BLaER1 treated with 17β-estradiol and CSF1 and Interleukin-3, amounts not matched to agents 10 nM and 100 nM (cell line): ENCODE measurements at regions not wholly inside any gene's neighbourhood (a gene's known extent, or its start where the extent isn't known, plus 50 kb on each side); places are given as distances from the start of the nearest gene placed in this dataset.

Experiments
- H3K27ac ChIP-seq, 11 experiments: shearing (Covaris generic); formaldehyde crosslinking; 2 replicates each; pipeline ENCODE4 v1.8.1; 2022
- H3K27me3 ChIP-seq, 11 experiments: shearing (Covaris generic); formaldehyde crosslinking; 2 replicates each; pipeline ENCODE4 v1.8.1; 2022
- H3K36me3 ChIP-seq, 11 experiments: shearing (Covaris generic); formaldehyde crosslinking; 2 replicates each; pipeline ENCODE4 v1.8.1; 2022
- H3K4me1 ChIP-seq, 10 experiments: shearing (Covaris generic); formaldehyde crosslinking; 2 replicates each; pipeline ENCODE4 v1.8.1; 2022
- H3K4me2 ChIP-seq, 11 experiments: shearing (Covaris generic); formaldehyde crosslinking; 2 replicates each; pipeline ENCODE4 v1.8.1; 2022
- H3K4me3 ChIP-seq, 10 experiments: shearing (Covaris generic); formaldehyde crosslinking; 2 replicates each; pipeline ENCODE4 v1.8.1; 2022
- H3K9ac ChIP-seq, 11 experiments: shearing (Covaris generic); formaldehyde crosslinking; 2 replicates each; pipeline ENCODE4 v1.8.1; 2022
- H3K9me3 ChIP-seq, 11 experiments: shearing (Covaris generic); formaldehyde crosslinking; replicated peaks in 1 of 11; 2 replicates each; pipeline ENCODE4 v1.8.1; 2022
- H4K20me1 ChIP-seq, 11 experiments: shearing (Covaris generic); formaldehyde crosslinking; 2 replicates each; pipeline ENCODE4 v1.8.1; 2022
- Cebpa-rat ChIP-seq, 11 experiments: shearing (Covaris generic); IDR thresholded peaks; 2 replicates each; pipeline ENCODE4 v1.8.1; 2022

DNA sequence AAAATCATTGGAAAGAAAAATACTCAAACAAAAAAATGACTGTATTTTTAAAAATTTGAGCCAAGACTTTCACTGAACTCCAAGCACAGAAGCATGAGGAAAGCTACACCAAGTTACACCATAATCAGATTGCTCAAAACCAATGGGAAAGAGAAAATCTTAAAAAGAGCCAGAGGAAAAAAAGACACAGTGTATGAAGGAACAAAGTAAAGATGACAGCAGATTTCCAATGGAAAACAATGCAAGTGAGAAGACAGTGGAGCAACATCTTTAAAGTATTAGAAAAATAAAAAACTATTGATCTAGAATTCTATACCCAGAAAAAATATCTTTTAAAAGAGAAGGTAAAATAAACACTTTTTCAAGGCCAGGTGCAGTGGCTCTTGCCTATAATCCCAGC lies 147.8 kb upstream of the ZBTB40 start:
- no peak overlapping the region for H3K4me3 ChIP-seq
- H3K9ac ChIP-seq, result no peak overlapping the region
- H3K36me3 ChIP-seq, result no peaks in the 10 kb centered on the region
- H3K27ac ChIP-seq, result no peak overlapping the region
- H4K20me1 ChIP-seq, result no peaks in the 10 kb centered on the region
- TF ChIP-seq Cebpa-rat (IDR thresholded peaks at IDR 0.05), result no peak
- no peaks in the 10 kb centered on the region for H3K27me3 ChIP-seq
- H3K4me1 ChIP-seq, result no peaks in the 10 kb centered on the region
- no peak overlapping the region for H3K4me2 ChIP-seq
- H3K9me3 ChIP-seq, result peaks cover 12 to 21% (median 13%) of the 10 kb centered on the region in 11 experiments; a peak in 19 of 22 replicates

- no peaks in the 10 kb centered on the region for H3K27me3 ChIP-seq
- peaks cover 0 to 5% (median 0%) of the 10 kb centered on the region in 11 experiments; a peak in 2 of 22 replicates for H3K9me3 ChIP-seq
- no peak overlapping the region for H3K4me2 ChIP-seq
- no peaks in the 10 kb centered on the region for H4K20me1 ChIP-seq
- no peak overlapping the region for H3K27ac ChIP-seq
- H3K36me3 ChIP-seq, result no peaks in the 10 kb centered on the region
- no peaks in the 10 kb centered on the region for H3K4me1 ChIP-seq
- H3K4me3 ChIP-seq, result no peak overlapping the region
- H3K9ac ChIP-seq, result no peak overlapping the region
- no peak for TF ChIP-seq Cebpa-rat (IDR thresholded peaks at IDR 0.05)
Measured at GRCh38 chr1:22309572-22309971, 142.1 kb upstream of the ZBTB40 start.

DNA sequence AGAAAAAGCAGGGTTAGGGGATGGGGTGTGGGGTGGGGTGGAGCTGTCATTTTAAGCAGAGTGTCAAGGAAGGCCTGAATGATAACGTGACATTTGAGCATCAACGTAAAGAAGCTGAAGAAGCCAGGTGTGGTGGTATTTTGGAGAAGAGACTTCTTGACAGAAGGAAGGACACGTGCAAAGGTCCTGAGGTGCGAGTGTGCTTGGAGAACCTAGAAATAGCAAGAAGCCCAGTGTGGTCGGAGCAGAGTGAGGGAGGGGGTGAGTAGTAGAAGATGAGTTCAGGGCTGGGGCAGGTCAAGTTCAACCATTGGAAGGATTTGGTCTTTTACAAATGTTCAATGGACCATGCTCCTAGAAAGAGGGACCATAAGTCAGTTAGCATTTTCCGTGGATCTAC lies 140.2 kb upstream of the ZBTB40 start:
- Histone ChIP-seq H3K4me3 (no peak overlapping the region), H3K4me2 (no peak overlapping the region), H3K27ac (no peak overlapping the region), H3K27me3 (no peaks in the 10 kb centered on the region), H3K9ac (no peak overlapping the region), H3K36me3 (no peaks in the 10 kb centered on the region), H3K9me3 (peaks cover 0 to 5% (median 0%) of the 10 kb centered on the region in 11 experiments; a peak in 2 of 22 replicates), H4K20me1 (no peaks in the 10 kb centered on the region), H3K4me1 (peaks cover 0 to 12% (median 10%) of the 10 kb centered on the region in 10 experiments; a peak in 14 of 20 replicates)
- no peak for TF ChIP-seq Cebpa-rat (IDR thresholded peaks at IDR 0.05)

- no peak overlapping the region for H3K4me3 ChIP-seq
- H3K36me3 ChIP-seq, result no peaks in the 10 kb centered on the region
- H4K20me1 ChIP-seq, result no peaks in the 10 kb centered on the region
- no peak overlapping the region for H3K4me2 ChIP-seq
- TF ChIP-seq Cebpa-rat (IDR thresholded peaks at IDR 0.05), result no peak
- no peak overlapping the region for H3K9ac ChIP-seq
- H3K27me3 ChIP-seq, result no peaks in the 10 kb centered on the region
- no peak overlapping the region for H3K27ac ChIP-seq
- H3K4me1 ChIP-seq, result peaks cover 0 to 12% (median 10%) of the 10 kb centered on the region in 10 experiments; a peak in 14 of 20 replicates
- H3K9me3 ChIP-seq, result peaks cover 0 to 5% (median 0%) of the 10 kb centered on the region in 11 experiments; a peak in 2 of 22 replicates
Measured at GRCh38 chr1:22313321-22313720, 138.3 kb upstream of the ZBTB40 start.

DNA sequence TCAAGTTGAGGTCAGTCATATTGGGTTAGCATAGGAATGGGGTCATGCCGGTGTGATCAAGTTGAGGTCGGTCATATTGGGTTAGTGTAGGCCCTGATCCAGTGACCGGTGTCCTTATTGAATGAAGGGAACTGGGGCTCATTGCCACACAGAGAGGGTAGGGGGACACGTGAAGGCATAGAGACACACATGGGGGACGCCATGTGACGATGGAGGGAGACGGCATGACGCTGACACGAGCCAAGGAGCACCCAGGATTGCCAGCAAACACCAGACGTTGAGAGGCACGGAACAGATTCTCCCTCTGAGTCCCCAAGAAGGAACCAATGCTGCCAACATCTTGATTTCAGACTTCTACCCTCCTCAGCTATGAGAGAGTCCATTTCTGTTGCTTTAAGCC lies 136.9 kb upstream of the ZBTB40 start:
- Histone ChIP-seq H3K9me3 (peaks cover 0 to 1% (median 0%) of the 10 kb centered on the region in 11 experiments; a peak in 2 of 22 replicates), H3K4me3 (no peak overlapping the region), H3K4me1 (peaks cover 0 to 12% (median 10%) of the 10 kb centered on the region in 10 experiments; a peak in 14 of 20 replicates), H4K20me1 (no peaks in the 10 kb centered on the region), H3K27me3 (no peaks in the 10 kb centered on the region), H3K36me3 (no peaks in the 10 kb centered on the region), H3K9ac (no peak overlapping the region), H3K4me2 (peak overlapping the region in 1 of 11 experiments; percentile 37; a peak in 2 of 22 replicates), H3K27ac (no peak overlapping the region)
- no peak for TF ChIP-seq Cebpa-rat (IDR thresholded peaks at IDR 0.05)

DNA sequence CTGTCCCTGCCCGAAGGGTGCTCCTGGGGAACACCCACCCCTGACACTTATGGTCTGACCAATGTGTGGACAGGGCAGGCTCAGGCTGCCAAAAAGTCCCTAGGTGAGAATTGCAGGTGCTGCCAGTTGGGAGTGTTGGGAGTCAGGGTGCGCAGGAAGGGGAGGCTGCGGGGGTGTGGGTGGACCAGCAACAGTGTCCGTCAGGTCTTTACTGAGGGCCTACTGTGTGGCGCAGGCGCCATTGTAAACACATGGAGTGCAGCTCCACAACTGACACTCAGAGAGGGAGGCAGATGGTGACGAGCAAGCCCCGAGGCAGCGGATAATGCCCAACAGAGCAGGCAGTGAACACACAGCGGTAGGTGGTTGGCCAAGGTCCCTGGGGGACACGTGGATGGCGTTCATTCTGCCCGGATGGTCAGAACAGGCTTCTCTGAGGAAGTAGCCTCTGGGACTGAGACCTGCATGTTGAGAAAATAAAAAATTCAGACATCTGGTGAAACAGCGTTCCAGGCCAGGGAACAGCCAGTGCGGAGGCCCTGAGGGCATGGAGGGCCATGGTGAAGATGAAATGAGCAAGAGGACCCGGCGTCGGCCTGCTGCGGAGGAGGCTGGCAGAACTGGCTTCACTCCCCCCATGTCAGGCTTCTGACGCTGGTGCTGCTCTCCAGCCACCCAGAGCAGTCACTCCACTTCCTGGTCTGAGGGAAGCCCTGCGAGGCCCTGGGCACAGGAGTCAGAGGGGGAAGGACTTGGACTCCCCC lies 136.2 kb upstream of the ZBTB40 start:
- H3K9ac ChIP-seq, result no peak overlapping the region
- H3K36me3 ChIP-seq, result no peaks in the 10 kb centered on the region
- H3K9me3 ChIP-seq, result no peaks in the 10 kb centered on the region
- peak overlapping the region in 8 of 11 experiments; percentile 23 to 45 (median 38); a peak in 14 of 22 replicates for H3K4me2 ChIP-seq
- H3K4me3 ChIP-seq, result no peak overlapping the region
- H4K20me1 ChIP-seq, result no peaks in the 10 kb centered on the region
- no peak for TF ChIP-seq Cebpa-rat (IDR thresholded peaks at IDR 0.05)
- H3K27ac ChIP-seq, result no peak overlapping the region
- peaks cover 0 to 12% (median 10%) of the 10 kb centered on the region in 10 experiments; a peak in 14 of 20 replicates for H3K4me1 ChIP-seq
- no peaks in the 10 kb centered on the region for H3K27me3 ChIP-seq

GRCh38 chr1:22317231-22317919 lies 134.3 kb upstream of the ZBTB40 start:
- Histone ChIP-seq H3K4me3 (no peak overlapping the region), H3K27ac (no peak overlapping the region), H3K4me2 (no peak overlapping the region), H3K36me3 (no peaks in the 10 kb centered on the region), H4K20me1 (no peaks in the 10 kb centered on the region), H3K27me3 (no peaks in the 10 kb centered on the region), H3K9me3 (peaks cover 0 to 5% (median 0%) of the 10 kb centered on the region in 11 experiments; a peak in 2 of 22 replicates), H3K9ac (no peak overlapping the region), H3K4me1 (peaks cover 0 to 12% (median 10%) of the 10 kb centered on the region in 10 experiments; a peak in 14 of 20 replicates)
- no peak for TF ChIP-seq Cebpa-rat (IDR thresholded peaks at IDR 0.05)

- Histone ChIP-seq H3K4me2 (no peak overlapping the region), H3K4me1 (peaks cover 0 to 12% (median 10%) of the 10 kb centered on the region in 10 experiments; a peak in 14 of 20 replicates), H4K20me1 (no peaks in the 10 kb centered on the region), H3K4me3 (no peak overlapping the region), H3K36me3 (no peaks in the 10 kb centered on the region), H3K9ac (no peak overlapping the region), H3K9me3 (peaks cover 0 to 5% (median 0%) of the 10 kb centered on the region in 11 experiments; a peak in 2 of 22 replicates), H3K27ac (no peak overlapping the region), H3K27me3 (no peaks in the 10 kb centered on the region)
- no peak for TF ChIP-seq Cebpa-rat (IDR thresholded peaks at IDR 0.05)
Measured at GRCh38 chr1:22317920-22318243, 133.8 kb upstream of the ZBTB40 start.

- H3K27ac ChIP-seq, result no peak overlapping the region
- H3K9ac ChIP-seq, result no peak overlapping the region
- H3K36me3 ChIP-seq, result no peaks in the 10 kb centered on the region
Measured at GRCh38 chr1:22318279-22318981, 133.2 kb upstream of the ZBTB40 start.

More at GRCh38 chr1:22318279-22318981, 133.2 kb upstream of the ZBTB40 start:
- no peaks in the 10 kb centered on the region for H4K20me1 ChIP-seq
- no peaks in the 10 kb centered on the region for H3K27me3 ChIP-seq
- no peak overlapping the region for H3K4me3 ChIP-seq
- H3K4me2 ChIP-seq, result no peak overlapping the region
- TF ChIP-seq Cebpa-rat (IDR thresholded peaks at IDR 0.05), result no peak
- H3K9me3 ChIP-seq, result peaks cover 0 to 5% (median 0%) of the 10 kb centered on the region in 11 experiments; a peak in 2 of 22 replicates
- H3K4me1 ChIP-seq, result peaks cover 0 to 14% (median 12%) of the 10 kb centered on the region in 10 experiments; a peak in 14 of 20 replicates
